Heart right ventricle (tissue), 16 donors: ENCODE measurements at regions not wholly inside any gene's neighbourhood (a gene's known extent, or its start where the extent isn't known, plus 50 kb on each side); places are given as distances from the start of the nearest gene placed in this dataset.
A peak's percentile ranks its signal among the peaks of the same experiment; 100 is the strongest.

Experiments used
- ATAC-seq, 8 donors: fragments of 200-7000 bp; cut with Tn5 transposase; one replicate each; pipeline ENCODE4 v1.9.1; 2020; ENCODE audit warnings: mild to moderate bottlenecking in 8 of 8, moderate library complexity in 8 of 8, moderate number of reproducible peaks in 1 of 8
- DNase-seq, 2 donors: peaks; one replicate each; pipeline ENCODE4 v3.0.0-alpha.2; 2020
- H3K27ac ChIP-seq, 10 donors: fragments of 200-600 bp; sonication (generic) in 2 of 10; one replicate each; pipeline versions ENCODE4 v1.5.0 to v1.8.0; 2020 to 2022; ENCODE audit warnings: mild to moderate bottlenecking in 3 of 10
- H3K27me3 ChIP-seq, 7 donors: fragments of 200-600 bp; one replicate each; pipeline ENCODE4 v1.8.0; 2021 to 2022; ENCODE audit warnings: mild to moderate bottlenecking in 2 of 7
- H3K36me3 ChIP-seq, 9 donors: fragments of 200-600 bp; sonication (generic) in 1 of 9; one replicate each; pipeline versions ENCODE4 v1.5.0 to v1.8.0; 2020 to 2022; ENCODE audit warnings: mild to moderate bottlenecking in 2 of 9
- H3K4me1 ChIP-seq, 9 donors: fragments of 200-600 bp; sonication (generic) in 1 of 9; one replicate each; pipeline versions ENCODE4 v1.5.0 to v1.8.0; 2020 to 2022; ENCODE audit warnings: mild to moderate bottlenecking in 4 of 9
- H3K4me3 ChIP-seq, 10 donors: fragments of 200-600 bp; sonication (generic) in 2 of 10; one replicate each; pipeline versions ENCODE4 v1.5.0 to v1.8.0; 2020 to 2022; ENCODE audit warnings: mild to moderate bottlenecking in 7 of 10, moderate library complexity in 2 of 10
- H3K9me3 ChIP-seq, 11 donors: fragments of 200-600 bp in 10 of 11; sonication (generic) in 2 of 11; one replicate each; pipeline versions ENCODE4 v1.5.0 to v1.8.0; 2013 to 2022; ENCODE audit warnings: mild to moderate bottlenecking in 2 of 11, control low read depth in 1 of 11, moderate library complexity in 1 of 11
- WGBS, 2 donors: extraction: QIAGEN DNeasy Blood & Tissue Kit; methylation state at CpG; one replicate each; pipeline ENCODE4 v1.1.7; 2013; ENCODE audit warnings: inconsistent platforms in 1 of 2; 5-methylcytosine and 5-hydroxymethylcytosine counted together
- intact Hi-C, 10 donors: fragments of 100-400 bp; cut with DNase I; formaldehyde crosslinking; loops; one replicate each; pipeline versions ENCODE4 v1.11.1 to v1.14.2; 2022
- TF ChIP-seq, protein P1 (sequence below), 9 donors: fragments of 200-600 bp; sonication (generic) in 2 of 9; IDR thresholded peaks; one replicate each; pipeline versions ENCODE4 v1.5.0 to v1.8.0; 2021 to 2022; ENCODE audit warnings: antibody characterized with exemption in 9 of 9, mild to moderate bottlenecking in 5 of 9, moderate library complexity in 1 of 9
- donor health status: Arrhythmogenic right ventricular cardiomyopathy.
- donor health status: ischemic (EF 13 %, LVEDD 7.1; RV severe dilation, severe dysfunction).
- donor health status: healthy with polysubstance abuse.
- donor health status: DM: no; HTN: yes; CAD: no.
- donor health status: DM: no; HTN: no; CAD: no.
- donor health status: ischemic (EF 25% LVEDD 6.9; RV normal size, moderate dysfunction).
- donor health status: ischemic (EF 25% LVEDD 5.7; RV mildly dilated, moderate dysfunction).
- donor health status: healthy.
- donor health status: DM: yes; HTN: yes; CAD: no.
- donor health status: Ischemic cardiomyopathy.
- donor health status: ischemic (EF 35%, LVEDD 5.7; RV mildly dilated, moderate dysfunction).
- donor health status: nonischemic (EF 11% LVEDD 7.7; RV severe dilation, severe dysfunction).
- donor health status: DM: yes; HTN: yes; CAD: no.
- donor health status: PGD.
- donor health status: ischemic (EF 29% LVEDD 5.4; RV normal size, mild dysfunction).
- donor health status: nonischemic (EF 23%, LVEDD 6.1; RV moderate dilation, normal function).

DNA sequence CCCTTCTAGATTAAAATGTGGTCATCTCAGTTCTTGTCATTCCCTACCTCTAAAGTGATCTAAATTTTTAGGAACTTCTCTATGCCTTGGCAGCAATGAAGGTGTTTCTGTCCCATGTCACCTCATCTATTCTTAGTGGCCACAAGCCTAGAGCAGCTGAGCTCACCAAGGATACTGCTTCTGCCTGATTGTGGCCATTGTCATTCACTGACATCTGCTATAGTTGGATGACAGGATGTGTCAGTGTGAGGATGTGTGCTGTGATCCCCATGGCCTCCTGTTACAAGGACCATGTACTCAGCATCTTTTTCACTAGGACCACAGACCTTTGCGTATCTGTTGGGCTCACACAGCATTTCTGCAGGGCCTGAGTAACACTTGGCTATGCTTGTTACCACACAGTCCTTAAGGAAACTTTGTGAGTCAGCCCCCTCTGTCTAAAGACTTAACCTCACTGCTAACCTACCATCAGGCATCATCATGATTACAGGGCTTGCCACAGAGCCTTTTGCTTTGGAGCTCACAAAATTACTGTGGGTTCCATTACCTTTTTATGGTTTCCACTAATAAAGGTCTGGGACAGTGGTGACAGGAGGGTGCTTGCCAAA lies 421.0 kb downstream of the ADAM29 start:
- no peaks in the 10 kb centered on the region for H3K4me1 ChIP-seq
- no peak overlapping the region for H3K4me3 ChIP-seq
- no peak overlapping the region for H3K27ac ChIP-seq
- H3K9me3 ChIP-seq, result peaks cover 0 to 14% (median 8%) of the 10 kb centered on the region in 11 donors
- no peaks in the 10 kb centered on the region for H3K27me3 ChIP-seq
- WGBS, 2 donors, result 76 to 90% methylated on average over 1 of the region's 1 CpG
- TF ChIP-seq, protein P1, sequence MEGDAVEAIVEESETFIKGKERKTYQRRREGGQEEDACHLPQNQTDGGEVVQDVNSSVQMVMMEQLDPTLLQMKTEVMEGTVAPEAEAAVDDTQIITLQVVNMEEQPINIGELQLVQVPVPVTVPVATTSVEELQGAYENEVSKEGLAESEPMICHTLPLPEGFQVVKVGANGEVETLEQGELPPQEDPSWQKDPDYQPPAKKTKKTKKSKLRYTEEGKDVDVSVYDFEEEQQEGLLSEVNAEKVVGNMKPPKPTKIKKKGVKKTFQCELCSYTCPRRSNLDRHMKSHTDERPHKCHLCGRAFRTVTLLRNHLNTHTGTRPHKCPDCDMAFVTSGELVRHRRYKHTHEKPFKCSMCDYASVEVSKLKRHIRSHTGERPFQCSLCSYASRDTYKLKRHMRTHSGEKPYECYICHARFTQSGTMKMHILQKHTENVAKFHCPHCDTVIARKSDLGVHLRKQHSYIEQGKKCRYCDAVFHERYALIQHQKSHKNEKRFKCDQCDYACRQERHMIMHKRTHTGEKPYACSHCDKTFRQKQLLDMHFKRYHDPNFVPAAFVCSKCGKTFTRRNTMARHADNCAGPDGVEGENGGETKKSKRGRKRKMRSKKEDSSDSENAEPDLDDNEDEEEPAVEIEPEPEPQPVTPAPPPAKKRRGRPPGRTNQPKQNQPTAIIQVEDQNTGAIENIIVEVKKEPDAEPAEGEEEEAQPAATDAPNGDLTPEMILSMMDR (IDR thresholded peaks at IDR 0.05), result no peak
- intact Hi-C loops, result no loop called here
- DNase-seq, result no peak
- H3K36me3 ChIP-seq, result no peaks in the 10 kb centered on the region
- ATAC-seq, result peak in 4 of 8 donors; percentile 33 to 69 (median 35)

- no peak for ATAC-seq
- 64 to 74% methylated on average over 2 of the region's 2 CpGs for WGBS, 2 donors
- DNase-seq, result no peak
- Histone ChIP-seq H3K27me3 (no peaks in the 10 kb centered on the region), H3K4me3 (no peak overlapping the region), H3K36me3 (no peaks in the 10 kb centered on the region), H3K27ac (no peak overlapping the region), H3K9me3 (peaks cover 0 to 23% (median 10%) of the 10 kb centered on the region in 11 donors), H3K4me1 (no peaks in the 10 kb centered on the region)
- TF ChIP-seq, protein P1 (IDR thresholded peaks at IDR 0.05), result no peak
- intact Hi-C loops, result no loop called here
Measured at GRCh38 chr4:175341203-175341755, 423.1 kb downstream of the ADAM29 start.

GRCh38 chr4:175346376-175346775 lies 428.2 kb downstream of the ADAM29 start:
- Histone ChIP-seq H3K27ac (no peak overlapping the region), H3K36me3 (no peaks in the 10 kb centered on the region), H3K27me3 (no peaks in the 10 kb centered on the region), H3K4me3 (no peak overlapping the region), H3K9me3 (peaks cover 0 to 23% (median 10%) of the 10 kb centered on the region in 11 donors), H3K4me1 (no peaks in the 10 kb centered on the region)
- no peak for ATAC-seq
- intact Hi-C loops, result no loop called here
- TF ChIP-seq, protein P1 (IDR thresholded peaks at IDR 0.05), result no peak
- WGBS, 2 donors, result 59 to 75% methylated on average over 2 of the region's 2 CpGs
- no peak for DNase-seq

DNA sequence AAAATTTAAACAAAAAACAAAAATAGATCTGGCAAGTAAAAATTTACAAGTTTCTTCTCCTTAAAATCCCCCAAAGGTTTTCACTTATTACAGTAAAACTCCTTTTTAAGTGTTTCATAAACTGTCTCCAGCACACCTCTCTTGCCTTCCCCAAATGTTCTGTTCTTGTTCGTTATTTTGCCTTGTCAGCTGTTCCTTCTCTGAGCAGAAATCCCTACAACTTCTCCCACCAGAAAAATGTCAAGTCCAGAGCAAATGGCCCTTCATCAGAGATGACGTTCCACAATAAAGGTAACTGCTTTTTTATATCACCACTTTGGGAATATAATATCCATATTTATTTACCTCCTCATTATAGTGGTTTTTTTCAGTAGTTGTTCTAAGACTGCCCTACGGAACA lies 432.1 kb downstream of the ADAM29 start:
- DNase-seq (no peak), ATAC-seq (no peak)
- H3K27me3 ChIP-seq, result no peaks in the 10 kb centered on the region
- no peak overlapping the region for H3K4me3 ChIP-seq
- peaks cover 0 to 5% (median 0%) of the 10 kb centered on the region in 11 donors for H3K9me3 ChIP-seq
- no peaks in the 10 kb centered on the region for H3K4me1 ChIP-seq
- H3K27ac ChIP-seq, result no peak overlapping the region
- 72 to 78% methylated on average over 3 of the region's 3 CpGs for WGBS, 2 donors
- intact Hi-C loops, result no loop called here
- TF ChIP-seq, protein P1 (IDR thresholded peaks at IDR 0.05), result no peak
- no peaks in the 10 kb centered on the region for H3K36me3 ChIP-seq
